Upper lobe of left lung (tissue), 4 donors: ENCODE measurements at regions not wholly inside any gene's neighbourhood (a gene's known extent, or its start where the extent isn't known, plus 50 kb on each side); places are given as distances from the start of the nearest gene placed in this dataset.

Source experiments
- CTCF ChIP-seq, 6 experiments: fragments of 450-650 bp in 4 of 6; fragments of 200-600 bp in 2 of 6; sonication (generic) in 2 of 6; IDR thresholded peaks; one replicate each; pipeline ENCODE4 v1.5.1; 2016 to 2019; ENCODE audit warnings: antibody characterized with exemption in 6 of 6
- EP300 ChIP-seq, 4 donors: sonication (generic); formaldehyde crosslinking; IDR thresholded peaks; one replicate each; pipeline ENCODE4 v1.5.1; 2017; ENCODE audit warnings: antibody characterized with exemption in 4 of 4, control low read depth in 2 of 4
- POLR2A ChIP-seq, 4 donors: fragments of 450-650 bp; IDR thresholded peaks; one replicate each; pipeline ENCODE4 v1.5.1; 2016 to 2017; ENCODE audit warnings: antibody characterized with exemption in 4 of 4, mild to moderate bottlenecking in 2 of 4
- POLR2AphosphoS5 ChIP-seq, 2 donors: sonication (generic); formaldehyde crosslinking; IDR thresholded peaks; one replicate each; pipeline ENCODE4 v1.5.1; 2017; ENCODE audit warnings: antibody characterized with exemption in 2 of 2

GRCh38 chr6:50362706-50363105, 313.0 kb upstream of the DEFB112 start:
- TF ChIP-seq POLR2A (IDR thresholded peaks at IDR 0.05), result no peak
- no peak for TF ChIP-seq POLR2AphosphoS5 (IDR thresholded peaks at IDR 0.05)
- TF ChIP-seq CTCF (IDR thresholded peaks at IDR 0.05), result no peak
- TF ChIP-seq EP300 (IDR thresholded peaks at IDR 0.05), result no peak
